ENCODE measurements at regions not wholly inside any gene's neighbourhood (a gene's known extent, or its start where the extent isn't known, plus 50 kb on each side); places are given as distances from the start of the nearest gene placed in this dataset.
"Not testable (repeated sequence)": the region's sequence is repeated elsewhere in the genome, so short reads cannot be mapped to it uniquely, and the experiment has no call there.

DNA sequence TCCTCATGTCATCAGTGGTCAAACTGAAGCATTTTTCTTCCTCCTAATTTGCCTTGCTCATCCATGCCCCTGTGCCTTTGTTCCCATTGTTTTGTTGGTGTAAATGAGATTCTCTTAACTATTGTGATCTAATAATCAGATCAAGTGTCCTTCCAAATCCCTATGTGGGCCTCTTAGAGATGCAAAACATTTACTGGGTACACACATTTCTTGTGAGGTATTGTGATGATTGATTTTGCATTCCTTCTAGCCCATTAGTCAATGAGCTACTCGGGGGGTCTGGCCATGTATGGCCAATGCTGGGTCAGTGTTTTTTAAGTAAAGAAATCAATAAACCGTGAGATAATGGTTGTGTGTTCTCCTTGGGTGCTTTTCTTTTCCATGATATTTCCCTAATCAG, 580.4 kb downstream of the VGLL3 start:
- TF ChIP-seq CTCF (IDR thresholded peaks at IDR 0.05; ENCODE audit: insufficient read depth, low read depth, low read length) = no peak
- H3K4me3 ChIP-seq (ENCODE audit: low read depth, low read length) = no peak overlapping the region
- no peak for DNase-seq (ENCODE audit: low read depth)

- H3K4me3 ChIP-seq (ENCODE audit: low read depth, low read length); DNase-seq (ENCODE audit: low read depth): not testable (repeated sequence)
These were observed 601.2 kb downstream of the VGLL3 start for GRCh38 chr3:86389759-86390158.

GRCh38 chr3:86388820-86389219, 602.1 kb downstream of the VGLL3 start:
- no peak for TF ChIP-seq CTCF (IDR thresholded peaks at IDR 0.05; ENCODE audit: insufficient read depth, low read depth, low read length)
- H3K4me3 ChIP-seq (ENCODE audit: low read depth, low read length) = no peak overlapping the region
- no peak for DNase-seq (ENCODE audit: low read depth)

DNA sequence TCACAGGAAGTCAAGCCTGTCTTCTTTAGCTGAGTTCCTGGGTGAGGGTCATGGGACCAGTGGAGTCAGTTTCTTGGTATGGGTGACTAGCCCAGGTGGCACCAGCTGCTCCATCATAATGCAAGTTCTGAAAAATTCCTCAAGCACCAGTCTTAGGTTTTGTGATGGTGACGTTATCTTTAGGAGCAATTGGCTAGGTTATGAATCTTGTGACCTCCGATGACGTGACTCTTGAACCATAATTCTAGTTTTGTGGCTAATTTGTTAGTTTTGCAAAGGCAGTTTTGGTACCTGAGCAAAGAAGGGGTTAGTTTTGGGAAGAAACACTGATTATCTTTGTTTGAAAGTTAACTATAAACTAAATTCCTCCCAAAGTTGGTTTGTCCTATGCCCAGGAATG, 608.4 kb downstream of the VGLL3 start:
- DNase-seq (ENCODE audit: low read depth) = no peak
- H3K4me3 ChIP-seq (ENCODE audit: low read depth, low read length) = no peak overlapping the region
- no peak for TF ChIP-seq CTCF (IDR thresholded peaks at IDR 0.05; ENCODE audit: insufficient read depth, low read depth, low read length)

GRCh38 chr3:86381247-86381646, 609.7 kb downstream of the VGLL3 start:
- no peak for TF ChIP-seq CTCF (IDR thresholded peaks at IDR 0.05; ENCODE audit: insufficient read depth, low read depth, low read length)
- DNase-seq (ENCODE audit: low read depth) = no peak
- H3K4me3 ChIP-seq (ENCODE audit: low read depth, low read length) = no peak overlapping the region

- H3K4me3 ChIP-seq (ENCODE audit: low read depth, low read length) = no peak overlapping the region
- TF ChIP-seq CTCF (IDR thresholded peaks at IDR 0.05; ENCODE audit: insufficient read depth, low read depth, low read length) = no peak
- DNase-seq (ENCODE audit: low read depth) = no peak
These were observed 611.7 kb downstream of the VGLL3 start for GRCh38 chr3:86379280-86379679.

DNA sequence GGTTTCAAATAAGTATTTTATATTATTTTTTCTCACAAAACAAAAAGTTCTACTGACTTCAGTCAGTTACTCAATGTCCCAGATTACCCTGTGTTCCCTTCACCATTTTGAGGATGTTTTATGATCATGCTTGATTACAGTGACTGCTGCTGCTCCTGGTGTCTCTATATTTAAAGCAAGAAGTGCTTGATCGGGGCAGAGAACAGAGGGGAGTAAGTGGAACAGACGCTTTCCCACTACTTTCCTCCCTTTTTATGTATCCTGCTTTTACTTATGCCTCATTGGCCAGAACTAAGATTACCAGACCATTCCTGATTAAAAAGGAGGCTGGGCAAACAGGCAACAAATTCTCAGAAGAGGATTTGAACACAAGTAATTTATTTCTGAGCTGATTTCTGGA, 612.1 kb downstream of the VGLL3 start:
- no peak overlapping the region for H3K4me3 ChIP-seq (ENCODE audit: low read depth, low read length)
- TF ChIP-seq CTCF (IDR thresholded peaks at IDR 0.05; ENCODE audit: insufficient read depth, low read depth, low read length) = no peak
- no peak for DNase-seq (ENCODE audit: low read depth)

DNA sequence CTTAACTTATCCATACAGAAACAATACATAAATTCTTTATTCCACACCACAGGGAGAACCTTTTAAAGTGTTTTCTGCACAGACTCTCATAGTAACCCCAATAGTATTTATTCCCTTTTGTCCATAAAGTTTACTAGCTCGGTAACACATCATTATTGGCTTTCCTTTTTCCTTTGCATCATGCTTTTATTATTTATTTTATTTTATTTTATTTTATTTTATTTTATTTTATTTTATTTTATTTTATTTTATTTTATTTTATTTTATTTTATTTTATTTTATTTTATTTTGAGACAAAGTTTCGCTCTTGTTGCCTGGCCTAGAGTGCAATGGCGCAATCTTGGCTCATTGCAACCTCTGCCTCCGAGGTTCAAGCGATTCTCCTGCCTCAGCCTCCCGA, 655.4 kb downstream of the VGLL3 start:
- DNase-seq (ENCODE audit: low read depth); H3K4me3 ChIP-seq (ENCODE audit: low read depth, low read length): not testable (repeated sequence)
